GM13976 (cell line): ENCODE measurements at regions not wholly inside any gene's neighbourhood (a gene's known extent, or its start where the extent isn't known, plus 50 kb on each side); places are given as distances from the start of the nearest gene placed in this dataset.

Experiments used
- DNase-seq: peaks from one replicate; pipeline ENCODE4 v3.0.0; 2012; ENCODE audit warnings: low spot score
- CTCF ChIP-seq: IDR thresholded peaks from 2 replicates; pipeline ENCODE4 v1.5.1; 2012; ENCODE audit warnings: borderline replicate concordance, mild to moderate bottlenecking; ENCODE audit not compliant: insufficient read depth; ENCODE audit errors: extremely low read depth, missing control alignments, control extremely low read depth
- in situ Hi-C: fragments of 300-500 bp; cut with MboI; formaldehyde crosslinking; loops from one replicate; pipeline ENCODE4 v1.12.0; 2022; ENCODE audit warnings: low sequenced_read_pairs, mixed read lengths, inconsistent platforms; ENCODE audit not compliant: unreplicated experiment

GRCh38 chr11:91156041-91156440, 933.2 kb upstream of the CHORDC1 start:
- in situ Hi-C loops, result no loop called here
- TF ChIP-seq CTCF, result no peak
- no peak for DNase-seq

GRCh38 chr11:91147885-91148284, 925.0 kb upstream of the CHORDC1 start:
- no peak for TF ChIP-seq CTCF
- in situ Hi-C loops, result no loop called here
- DNase-seq, result no peak

- TF ChIP-seq CTCF, result no peak
- DNase-seq, result no peak
- in situ Hi-C loops, result no loop called here
These were observed 918.8 kb upstream of the CHORDC1 start for GRCh38 chr11:91141655-91142054.

- no peak for TF ChIP-seq CTCF
- in situ Hi-C loops, result no loop called here
- no peak for DNase-seq
These were observed 913.8 kb upstream of the CHORDC1 start for GRCh38 chr11:91136631-91137030.

GRCh38 chr11:91133361-91133760, 910.5 kb upstream of the CHORDC1 start:
- DNase-seq, result no peak
- in situ Hi-C loops, result no loop called here
- TF ChIP-seq CTCF, result no peak

- no peak for TF ChIP-seq CTCF
- DNase-seq, result no peak
- in situ Hi-C loops, result no loop called here
These were observed 906.7 kb upstream of the CHORDC1 start for GRCh38 chr11:91129596-91129995.

- in situ Hi-C loops, result no loop called here
- DNase-seq, result no peak
- TF ChIP-seq CTCF, result no peak
These were observed 901.5 kb upstream of the CHORDC1 start for GRCh38 chr11:91124363-91124762.
